Testis (tissue), 2 donors: ENCODE measurements at regions not wholly inside any gene's neighbourhood (a gene's known extent, or its start where the extent isn't known, plus 50 kb on each side); places are given as distances from the start of the nearest gene placed in this dataset.

Experiments
- DNase-seq: peaks from one replicate; pipeline ENCODE4 v3.0.0-alpha.2; 2019
- H3K27ac ChIP-seq, 2 donors: fragments of 200-600 bp; sonication (generic); one replicate each; pipeline ENCODE4 v1.5.1; 2019
- H3K27me3 ChIP-seq: fragments of 200-600 bp; sonication (generic); one replicate; pipeline ENCODE4 v1.5.1; 2019
- H3K36me3 ChIP-seq: fragments of 200-600 bp; sonication (generic); one replicate; pipeline ENCODE4 v1.5.1; 2017; ENCODE audit warnings: low read depth; ENCODE audit errors: missing control alignments
- H3K4me1 ChIP-seq: fragments of 200-600 bp; sonication (generic); one replicate; pipeline ENCODE4 v1.5.1; 2019
- H3K4me3 ChIP-seq, 2 donors: fragments of 200-600 bp; sonication (generic); one replicate each; pipeline ENCODE4 v1.5.1; 2017 to 2019
- H3K9me3 ChIP-seq: fragments of 200-600 bp; sonication (generic); one replicate; pipeline ENCODE4 v1.5.1; 2017
- POLR2A ChIP-seq: fragments of 450-650 bp; IDR thresholded peaks from one replicate; pipeline ENCODE4 v1.6.1; 2017; ENCODE audit warnings: antibody characterized with exemption, mild to moderate bottlenecking, moderate library complexity
- WGBS, 2 donors: methylation state at CpG; one replicate each; pipeline ENCODE4 v1.1.5; 2018; 5-methylcytosine and 5-hydroxymethylcytosine counted together
- intact Hi-C: fragments of 100-400 bp; cut with DNase I; formaldehyde crosslinking; loops from one replicate; pipeline ENCODE4 v1.15.1; 2023; ENCODE audit warnings: low total_unique reads
- TF ChIP-seq, protein P1 (sequence below), 3 experiments: fragments of 450-650 bp in 2 of 3; fragments of 200-600 bp in 1 of 3; sonication (generic) in 1 of 3; IDR thresholded peaks; one replicate each; pipeline ENCODE4 v1.5.1; 2016 to 2019; ENCODE audit warnings: antibody characterized with exemption in 3 of 3, mild to moderate bottlenecking in 2 of 3, moderate library complexity in 1 of 3

DNA sequence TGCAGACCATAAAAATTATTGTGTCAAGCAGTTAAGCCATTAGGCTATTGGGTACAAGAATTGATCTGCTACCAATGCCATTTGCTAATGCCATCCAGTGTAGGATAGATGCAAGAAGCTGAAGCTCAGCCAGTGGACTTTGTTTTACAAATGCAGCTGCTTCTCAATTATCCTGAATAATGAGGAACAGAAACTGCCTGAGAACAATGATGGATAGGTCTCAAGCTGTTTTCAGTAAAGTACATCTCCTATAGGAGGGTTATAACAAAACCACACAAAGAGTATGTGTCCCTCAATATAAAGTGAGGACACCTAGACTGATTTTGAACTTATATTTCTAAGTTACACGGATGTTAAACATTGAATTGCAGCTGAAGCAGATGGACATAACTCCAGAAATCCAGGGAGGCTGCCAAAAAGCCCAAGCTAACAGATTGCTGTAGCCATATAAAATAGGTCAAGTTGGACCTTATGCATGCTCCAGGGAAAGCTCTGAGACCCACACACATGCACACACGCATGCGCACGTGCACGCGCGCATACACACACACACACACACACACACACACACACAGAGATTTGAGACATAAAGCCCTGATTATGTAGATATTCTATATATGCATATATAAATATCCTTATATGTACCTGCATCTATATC, 482.7 kb upstream of the CD180 start:
- TF ChIP-seq, protein P1, sequence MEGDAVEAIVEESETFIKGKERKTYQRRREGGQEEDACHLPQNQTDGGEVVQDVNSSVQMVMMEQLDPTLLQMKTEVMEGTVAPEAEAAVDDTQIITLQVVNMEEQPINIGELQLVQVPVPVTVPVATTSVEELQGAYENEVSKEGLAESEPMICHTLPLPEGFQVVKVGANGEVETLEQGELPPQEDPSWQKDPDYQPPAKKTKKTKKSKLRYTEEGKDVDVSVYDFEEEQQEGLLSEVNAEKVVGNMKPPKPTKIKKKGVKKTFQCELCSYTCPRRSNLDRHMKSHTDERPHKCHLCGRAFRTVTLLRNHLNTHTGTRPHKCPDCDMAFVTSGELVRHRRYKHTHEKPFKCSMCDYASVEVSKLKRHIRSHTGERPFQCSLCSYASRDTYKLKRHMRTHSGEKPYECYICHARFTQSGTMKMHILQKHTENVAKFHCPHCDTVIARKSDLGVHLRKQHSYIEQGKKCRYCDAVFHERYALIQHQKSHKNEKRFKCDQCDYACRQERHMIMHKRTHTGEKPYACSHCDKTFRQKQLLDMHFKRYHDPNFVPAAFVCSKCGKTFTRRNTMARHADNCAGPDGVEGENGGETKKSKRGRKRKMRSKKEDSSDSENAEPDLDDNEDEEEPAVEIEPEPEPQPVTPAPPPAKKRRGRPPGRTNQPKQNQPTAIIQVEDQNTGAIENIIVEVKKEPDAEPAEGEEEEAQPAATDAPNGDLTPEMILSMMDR (IDR thresholded peaks at IDR 0.05) = no peak
- TF ChIP-seq POLR2A = no peak
- intact Hi-C loops = no loop called here
- H3K4me1 ChIP-seq = no peaks in the 10 kb centered on the region
- H3K27me3 ChIP-seq = no peaks in the 10 kb centered on the region
- DNase-seq = no peak
- no peaks in the 10 kb centered on the region for H3K36me3 ChIP-seq
- H3K27ac ChIP-seq = no peak overlapping the region
- no peak overlapping the region for H3K4me3 ChIP-seq
- no peaks in the 10 kb centered on the region for H3K9me3 ChIP-seq
- 66 to 71% methylated on average over 6 to 7 of the region's 7 CpGs for WGBS, 2 donors

DNA sequence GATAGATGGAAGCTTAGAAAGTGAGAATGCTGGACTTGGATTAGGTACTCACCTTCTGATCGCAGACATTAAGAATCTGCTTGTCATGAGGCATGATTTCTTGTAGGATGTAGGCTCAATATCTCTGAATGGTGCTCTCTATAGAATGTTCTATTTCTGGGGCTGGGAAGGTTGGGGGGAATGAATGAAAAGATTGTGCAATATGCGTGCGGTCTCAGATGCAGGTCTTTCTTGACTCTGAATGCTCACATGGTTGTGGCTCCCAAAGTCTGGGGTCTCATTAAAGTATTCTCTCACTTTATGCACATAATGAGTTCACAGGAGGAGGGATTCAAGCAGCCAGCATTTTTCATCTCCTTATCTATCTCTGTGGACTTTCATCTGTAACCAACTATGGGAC, 482.0 kb upstream of the CD180 start:
- no peak for DNase-seq
- H3K4me1 ChIP-seq = no peaks in the 10 kb centered on the region
- H3K27ac ChIP-seq = no peak overlapping the region
- no peaks in the 10 kb centered on the region for H3K9me3 ChIP-seq
- no peaks in the 10 kb centered on the region for H3K36me3 ChIP-seq
- intact Hi-C loops = no loop called here
- H3K4me3 ChIP-seq = no peak overlapping the region
- whole genome bisulfite sequencing, 2 donors = 78% methylated on average over 3 of the region's 3 CpGs
- no peaks in the 10 kb centered on the region for H3K27me3 ChIP-seq
- no peak for TF ChIP-seq POLR2A
- TF ChIP-seq, protein P1 (IDR thresholded peaks at IDR 0.05) = no peak

DNA sequence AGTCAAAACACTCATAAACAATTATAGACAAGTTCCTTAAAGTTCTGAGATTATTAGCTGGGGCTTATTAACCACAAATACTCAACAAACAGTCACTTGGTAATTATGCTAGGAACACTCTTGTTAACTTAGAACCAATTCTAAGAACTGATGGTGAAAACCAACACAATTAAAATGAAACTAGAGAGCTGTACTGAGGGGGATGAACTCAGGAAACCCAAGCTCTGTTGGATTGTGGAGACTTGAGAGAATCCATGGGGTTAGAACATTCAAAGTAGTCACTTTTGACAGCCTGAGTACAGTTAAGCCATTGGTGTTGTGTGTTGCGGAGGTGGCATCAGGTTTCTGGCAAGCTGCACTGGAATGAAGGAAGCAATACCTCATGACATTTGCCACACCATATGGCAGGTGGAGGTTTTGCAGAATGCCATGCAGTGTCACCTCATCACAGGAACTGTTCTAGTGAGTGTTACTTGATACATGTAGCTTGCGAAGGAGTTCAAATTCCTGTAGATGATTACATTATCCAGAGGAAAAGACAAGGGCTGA, 480.9 kb upstream of the CD180 start:
- Histone ChIP-seq H3K36me3 (no peaks in the 10 kb centered on the region), H3K27me3 (no peaks in the 10 kb centered on the region), H3K9me3 (no peaks in the 10 kb centered on the region), H3K27ac (no peak overlapping the region), H3K4me3 (no peak overlapping the region), H3K4me1 (no peaks in the 10 kb centered on the region)
- TF ChIP-seq, protein P1 (IDR thresholded peaks at IDR 0.05) = no peak
- TF ChIP-seq POLR2A = no peak
- 50 to 65% methylated on average over 2 of the region's 2 CpGs for WGBS, 2 donors
- intact Hi-C loops = no loop called here
- no peak for DNase-seq

DNA sequence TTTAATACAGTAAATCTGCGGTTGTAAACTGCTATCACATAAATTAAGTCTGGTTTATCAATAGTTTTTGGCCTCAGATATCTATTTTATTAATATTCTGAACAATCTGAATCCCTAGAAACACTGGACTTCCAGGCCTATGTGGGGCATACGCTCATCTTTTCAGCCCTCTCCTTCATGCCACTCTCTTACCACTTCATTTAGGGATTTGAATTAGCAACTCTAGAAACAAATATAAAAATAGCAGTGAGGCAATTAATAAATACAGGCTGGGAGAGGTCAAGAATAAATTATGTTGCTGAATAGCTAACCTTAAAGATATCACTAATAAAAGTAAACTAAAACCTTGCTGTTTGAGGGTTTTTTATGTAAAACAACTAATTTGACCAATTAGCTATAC, 480.3 kb upstream of the CD180 start:
- no peak for TF ChIP-seq POLR2A
- TF ChIP-seq, protein P1 (IDR thresholded peaks at IDR 0.05) = no peak
- no peak overlapping the region for H3K4me3 ChIP-seq
- no peak for DNase-seq

DNA sequence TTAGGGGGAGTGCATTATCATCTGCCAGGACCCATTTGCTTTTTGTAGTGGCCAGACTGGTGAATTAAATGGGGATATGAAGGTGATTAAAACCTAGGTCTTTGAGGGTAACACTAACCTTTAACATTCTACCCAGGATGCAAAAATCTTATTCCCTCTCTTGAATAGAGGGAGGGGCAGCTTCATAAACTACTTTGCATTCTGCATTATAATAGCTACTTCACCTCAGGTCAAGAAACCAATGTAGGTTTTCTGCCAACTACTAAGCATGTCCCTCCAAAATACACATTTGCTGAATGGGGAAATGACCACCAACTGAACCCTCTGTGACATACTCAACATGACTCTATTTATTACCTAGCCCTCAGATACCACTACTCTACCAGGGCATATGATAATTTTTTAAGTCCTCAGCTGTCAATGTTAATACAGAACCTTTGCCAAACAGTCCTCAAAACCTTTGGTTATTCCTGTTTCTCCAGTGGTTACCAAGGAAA, 477.6 kb upstream of the CD180 start:
- intact Hi-C loops = no loop called here
- H3K27me3 ChIP-seq = no peaks in the 10 kb centered on the region
- no peak for DNase-seq
- no peak overlapping the region for H3K27ac ChIP-seq
- H3K36me3 ChIP-seq = no peaks in the 10 kb centered on the region
- no peaks in the 10 kb centered on the region for H3K4me1 ChIP-seq
- TF ChIP-seq, protein P1 (IDR thresholded peaks at IDR 0.05) = no peak
- TF ChIP-seq POLR2A = no peak
- H3K4me3 ChIP-seq = no peak overlapping the region
- no peaks in the 10 kb centered on the region for H3K9me3 ChIP-seq

More for the DNA sequence above, 480.3 kb upstream of the CD180 start:
- 88 to 94% methylated on average over 2 of the region's 2 CpGs for WGBS, 2 donors
- H3K27me3 ChIP-seq = no peaks in the 10 kb centered on the region
- no peaks in the 10 kb centered on the region for H3K4me1 ChIP-seq
- no peaks in the 10 kb centered on the region for H3K9me3 ChIP-seq
- no peaks in the 10 kb centered on the region for H3K36me3 ChIP-seq
- intact Hi-C loops = no loop called here
- no peak overlapping the region for H3K27ac ChIP-seq
